ENCODE measurements at regions not wholly inside any gene's neighbourhood (a gene's known extent, or its start where the extent isn't known, plus 50 kb on each side); places are given as distances from the start of the nearest gene placed in this dataset.

DNA sequence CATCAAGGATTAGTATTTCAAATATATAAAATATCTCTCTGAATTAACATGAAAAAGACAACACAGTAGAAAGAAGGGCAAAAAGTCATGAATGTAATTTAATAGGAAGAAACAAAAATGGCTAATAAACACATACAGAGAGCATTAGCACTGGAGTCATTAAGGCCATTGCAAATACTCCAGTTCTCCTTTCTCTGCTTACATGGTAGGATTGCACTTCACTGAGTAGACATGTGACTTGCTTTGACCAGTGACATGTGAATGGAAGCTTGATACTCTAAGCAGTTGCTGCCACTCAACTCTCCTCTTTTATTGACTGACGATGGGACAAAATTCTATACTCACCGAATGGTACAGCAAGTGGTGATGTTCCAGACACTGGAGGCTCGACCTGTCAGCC is 153.9 kb upstream of the LGALSL start:
- H2AFZ ChIP-seq (ENCODE audit: low read length), result no peak overlapping the region
- no peaks in the 10 kb centered on the region for H3K4me1 ChIP-seq (ENCODE audit: control insufficient read depth, extremely low read depth, insufficient read depth, low read length)
- no peak overlapping the region for H3K4me2 ChIP-seq (ENCODE audit: extremely low read depth, insufficient read depth, low read length)
- H3K27me3 ChIP-seq (ENCODE audit: control insufficient read depth, insufficient read depth, low read length), result peaks cover 8% of the 10 kb centered on the region
- TF ChIP-seq, protein P1, sequence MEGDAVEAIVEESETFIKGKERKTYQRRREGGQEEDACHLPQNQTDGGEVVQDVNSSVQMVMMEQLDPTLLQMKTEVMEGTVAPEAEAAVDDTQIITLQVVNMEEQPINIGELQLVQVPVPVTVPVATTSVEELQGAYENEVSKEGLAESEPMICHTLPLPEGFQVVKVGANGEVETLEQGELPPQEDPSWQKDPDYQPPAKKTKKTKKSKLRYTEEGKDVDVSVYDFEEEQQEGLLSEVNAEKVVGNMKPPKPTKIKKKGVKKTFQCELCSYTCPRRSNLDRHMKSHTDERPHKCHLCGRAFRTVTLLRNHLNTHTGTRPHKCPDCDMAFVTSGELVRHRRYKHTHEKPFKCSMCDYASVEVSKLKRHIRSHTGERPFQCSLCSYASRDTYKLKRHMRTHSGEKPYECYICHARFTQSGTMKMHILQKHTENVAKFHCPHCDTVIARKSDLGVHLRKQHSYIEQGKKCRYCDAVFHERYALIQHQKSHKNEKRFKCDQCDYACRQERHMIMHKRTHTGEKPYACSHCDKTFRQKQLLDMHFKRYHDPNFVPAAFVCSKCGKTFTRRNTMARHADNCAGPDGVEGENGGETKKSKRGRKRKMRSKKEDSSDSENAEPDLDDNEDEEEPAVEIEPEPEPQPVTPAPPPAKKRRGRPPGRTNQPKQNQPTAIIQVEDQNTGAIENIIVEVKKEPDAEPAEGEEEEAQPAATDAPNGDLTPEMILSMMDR (conservative IDR thresholded peaks at IDR 0.05 in 1 of 2, IDR thresholded peaks at IDR 0.05 in 1 of 2; ENCODE audit: low read depth in 1 of 2, low read length in 2 of 2), result no peak
- TF ChIP-seq EZH2 (IDR thresholded peaks at IDR 0.05; ENCODE audit: low read length, missing control alignments), result no peak
- no peak overlapping the region for H3K27ac ChIP-seq (ENCODE audit: insufficient read depth, low read length)
- H3K9me3 ChIP-seq (ENCODE audit: control insufficient read depth, insufficient read depth, low read depth, low read length), result no peaks in the 10 kb centered on the region
- no peaks in the 10 kb centered on the region for H3K36me3 ChIP-seq (ENCODE audit: control insufficient read depth, insufficient read depth, low read length)
- DNase-seq (ENCODE audit: low read depth in 2 of 2), result no peak
- H4K20me1 ChIP-seq (ENCODE audit: control insufficient read depth, extremely low read depth, insufficient read depth, low read length), result no peaks in the 10 kb centered on the region
- no peaks in the 10 kb centered on the region for H3K79me2 ChIP-seq (ENCODE audit: control insufficient read depth, insufficient read depth, low read length)
- H3K9ac ChIP-seq (ENCODE audit: insufficient read depth, low read length), result no peak overlapping the region
- H3K4me3 ChIP-seq (replicated peaks in 1 of 4; ENCODE audit: control extremely low read depth in 1 of 4, insufficient read depth in 1 of 4, low read depth in 3 of 4, low read length in 4 of 4), result no peak overlapping the region

DNA sequence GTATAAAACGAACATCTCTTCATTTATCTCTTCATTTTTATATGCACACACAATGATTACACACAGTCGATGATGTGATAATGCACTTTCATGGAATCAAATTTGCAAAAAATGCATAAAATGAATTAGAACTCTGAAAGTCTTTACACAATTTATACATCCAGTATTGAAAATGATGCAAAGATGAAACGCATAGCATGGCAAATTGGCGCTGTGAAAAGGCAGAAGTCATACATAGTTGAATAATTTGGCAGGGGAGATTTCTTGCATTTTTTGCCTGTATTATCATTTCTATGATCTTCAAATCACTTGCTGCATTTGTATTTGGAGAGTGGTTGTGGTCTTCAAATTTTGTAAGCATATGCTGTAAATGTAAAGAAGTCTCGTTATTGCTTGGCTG is 150.7 kb upstream of the LGALSL start:
- Histone ChIP-seq H3K4me2 (ENCODE audit: extremely low read depth, insufficient read depth, low read length) (no peak overlapping the region), H3K36me3 (ENCODE audit: control insufficient read depth, insufficient read depth, low read length) (no peaks in the 10 kb centered on the region), H3K9ac (ENCODE audit: insufficient read depth, low read length) (no peak overlapping the region), H3K9me3 (ENCODE audit: control insufficient read depth, insufficient read depth, low read depth, low read length) (no peaks in the 10 kb centered on the region), H3K4me3 (replicated peaks in 1 of 4; ENCODE audit: control extremely low read depth in 1 of 4, insufficient read depth in 1 of 4, low read depth in 3 of 4, low read length in 4 of 4) (no peak overlapping the region), H3K79me2 (ENCODE audit: control insufficient read depth, insufficient read depth, low read length) (no peaks in the 10 kb centered on the region), H3K27me3 (ENCODE audit: control insufficient read depth, insufficient read depth, low read length) (no peaks in the 10 kb centered on the region), H4K20me1 (ENCODE audit: control insufficient read depth, extremely low read depth, insufficient read depth, low read length) (no peaks in the 10 kb centered on the region), H3K27ac (ENCODE audit: insufficient read depth, low read length) (no peak overlapping the region), H2AFZ (ENCODE audit: low read length) (no peak overlapping the region), H3K4me1 (ENCODE audit: control insufficient read depth, extremely low read depth, insufficient read depth, low read length) (no peaks in the 10 kb centered on the region)
- TF ChIP-seq EZH2 (IDR thresholded peaks at IDR 0.05; ENCODE audit: low read length, missing control alignments), result no peak
- TF ChIP-seq, protein P1 (conservative IDR thresholded peaks at IDR 0.05 in 1 of 2, IDR thresholded peaks at IDR 0.05 in 1 of 2; ENCODE audit: low read depth in 1 of 2, low read length in 2 of 2), result no peak
- no peak for DNase-seq (ENCODE audit: low read depth in 2 of 2)

DNA sequence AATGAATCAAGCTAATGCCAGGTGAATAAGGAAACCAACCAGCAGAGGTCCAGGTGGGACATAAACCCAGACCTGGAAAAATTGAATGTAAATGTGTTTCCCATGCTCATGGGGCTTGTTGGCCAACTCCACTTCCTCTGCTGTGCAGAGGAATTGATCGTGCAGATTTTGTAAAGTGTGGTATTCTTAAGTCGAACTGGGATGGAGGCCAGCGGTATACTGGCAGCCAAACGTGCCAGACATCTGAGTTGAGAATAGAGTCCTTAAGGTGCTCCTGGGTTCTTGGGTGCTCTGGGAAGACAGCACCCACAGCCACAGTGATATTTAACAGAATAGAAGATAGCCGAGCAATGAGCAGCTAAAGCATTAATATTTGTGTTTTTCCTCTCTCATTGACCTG is 146.5 kb upstream of the LGALSL start:
- Histone ChIP-seq H3K36me3 (ENCODE audit: control insufficient read depth, insufficient read depth, low read length) (no peaks in the 10 kb centered on the region), H3K4me3 (replicated peaks in 1 of 4; ENCODE audit: control extremely low read depth in 1 of 4, insufficient read depth in 1 of 4, low read depth in 3 of 4, low read length in 4 of 4) (no peak overlapping the region), H3K27me3 (ENCODE audit: control insufficient read depth, insufficient read depth, low read length) (no peaks in the 10 kb centered on the region), H3K9ac (ENCODE audit: insufficient read depth, low read length) (no peak overlapping the region), H3K4me2 (ENCODE audit: extremely low read depth, insufficient read depth, low read length) (no peak overlapping the region), H3K4me1 (ENCODE audit: control insufficient read depth, extremely low read depth, insufficient read depth, low read length) (peaks cover 2% of the 10 kb centered on the region), H3K27ac (ENCODE audit: insufficient read depth, low read length) (no peak overlapping the region), H3K9me3 (ENCODE audit: control insufficient read depth, insufficient read depth, low read depth, low read length) (no peaks in the 10 kb centered on the region), H2AFZ (ENCODE audit: low read length) (no peak overlapping the region), H4K20me1 (ENCODE audit: control insufficient read depth, extremely low read depth, insufficient read depth, low read length) (no peaks in the 10 kb centered on the region), H3K79me2 (ENCODE audit: control insufficient read depth, insufficient read depth, low read length) (no peaks in the 10 kb centered on the region)
- no peak for DNase-seq (ENCODE audit: low read depth in 2 of 2)
- TF ChIP-seq EZH2 (IDR thresholded peaks at IDR 0.05; ENCODE audit: low read length, missing control alignments), result no peak
- TF ChIP-seq, protein P1 (conservative IDR thresholded peaks at IDR 0.05 in 1 of 2, IDR thresholded peaks at IDR 0.05 in 1 of 2; ENCODE audit: low read depth in 1 of 2, low read length in 2 of 2), result no peak

Measured in fibroblast of lung (primary cell).